Sigmoid colon (tissue), 6 donors: ENCODE measurements at regions not wholly inside any gene's neighbourhood (a gene's known extent, or its start where the extent isn't known, plus 50 kb on each side); places are given as distances from the start of the nearest gene placed in this dataset.

Source experiments
- DNase-seq: peaks from one replicate; pipeline ENCODE4 v3.0.0-alpha.2; 2019
- H3K27ac ChIP-seq, 4 donors: fragments of 200-600 bp; sonication (generic); one replicate each; pipeline ENCODE4 v1.5.1; 2016 to 2019; ENCODE audit warnings: mild to moderate bottlenecking in 1 of 4
- H3K27me3 ChIP-seq, 3 donors: fragments of 200-600 bp; sonication (generic); one replicate each; pipeline ENCODE4 v1.5.1; 2019; ENCODE audit warnings: mild to moderate bottlenecking in 1 of 3
- H3K36me3 ChIP-seq, 4 donors: fragments of 200-600 bp; sonication (generic); one replicate each; pipeline ENCODE4 v1.5.1; 2016 to 2019
- H3K4me1 ChIP-seq, 4 donors: fragments of 200-600 bp; sonication (generic); one replicate each; pipeline ENCODE4 v1.5.1; 2017 to 2019
- H3K4me3 ChIP-seq, 4 donors: fragments of 200-600 bp; sonication (generic); one replicate each; pipeline ENCODE4 v1.5.1; 2017 to 2019; ENCODE audit warnings: mild to moderate bottlenecking in 2 of 4, moderate library complexity in 1 of 4
- H3K9me3 ChIP-seq, 4 donors: fragments of 200-600 bp in 3 of 4; sonication (generic) in 3 of 4; one replicate each; pipeline versions ENCODE4 v1.5.1 to v1.6.1; 2013 to 2019
- CTCF ChIP-seq, 4 experiments: fragments of 450-650 bp in 3 of 4; fragments of 200-600 bp in 1 of 4; IDR thresholded peaks; one replicate each; pipeline ENCODE4 v1.5.1; 2016 to 2019; ENCODE audit warnings: antibody characterized with exemption in 4 of 4, mild to moderate bottlenecking in 3 of 4, moderate library complexity in 2 of 4
- EP300 ChIP-seq, 4 donors: sonication (generic); formaldehyde crosslinking; IDR thresholded peaks; one replicate each; pipeline ENCODE4 v1.6.1; 2017; ENCODE audit warnings: antibody characterized with exemption in 4 of 4
- POLR2A ChIP-seq, 2 donors: fragments of 450-650 bp; IDR thresholded peaks; one replicate each; pipeline ENCODE4 v1.6.1; 2016; ENCODE audit warnings: antibody characterized with exemption in 2 of 2, mild to moderate bottlenecking in 2 of 2, moderate library complexity in 2 of 2
- POLR2AphosphoS5 ChIP-seq, 4 donors: sonication (generic); formaldehyde crosslinking; IDR thresholded peaks; one replicate each; pipeline ENCODE4 v1.6.1; 2017; ENCODE audit warnings: antibody characterized with exemption in 4 of 4
- WGBS, 2 donors: extraction: QIAGEN DNeasy Blood & Tissue Kit; methylation state at CpG; one replicate each; pipeline ENCODE4 v1.1.7; 2013; 5-methylcytosine and 5-hydroxymethylcytosine counted together
- intact Hi-C: fragments of 100-400 bp; cut with DNase I; formaldehyde crosslinking; loops from one replicate; pipeline ENCODE4 v1.15.1; 2023
- donor health status: healthy with polysubstance abuse.
- donor health status: healthy.

DNA sequence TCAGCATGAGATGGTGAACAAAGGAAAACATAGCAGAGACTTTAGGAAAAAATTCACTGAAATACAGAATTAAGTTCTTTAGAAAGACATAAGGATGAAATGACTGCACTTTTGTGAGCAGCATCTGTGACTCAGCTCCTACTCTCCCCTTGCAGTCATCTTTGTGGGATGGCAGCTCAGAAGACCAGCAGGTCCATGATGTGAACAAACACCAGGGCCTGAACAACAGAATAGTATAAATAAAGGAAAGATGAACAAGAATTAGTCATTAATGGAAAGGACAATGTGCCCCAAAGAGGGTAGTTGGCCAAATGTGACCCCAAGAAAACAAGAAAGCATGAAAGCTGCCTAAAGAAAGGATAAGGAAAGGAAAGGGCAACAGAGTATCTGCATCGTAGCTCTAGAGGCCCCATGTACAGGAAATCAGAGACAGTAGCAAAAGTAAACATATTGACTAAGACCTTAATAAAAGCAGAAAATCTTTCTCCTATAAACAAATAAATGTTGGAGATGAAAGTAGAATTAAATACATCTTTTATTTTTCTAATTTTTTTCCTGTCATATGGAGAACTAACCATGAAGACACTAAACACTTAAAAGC is 318.0 kb downstream of the ZEB2 start:
- intact Hi-C loops = no loop called here
- Histone ChIP-seq H3K9me3 (no peaks in the 10 kb centered on the region), H3K36me3 (no peaks in the 10 kb centered on the region), H3K4me3 (no peak overlapping the region), H3K27me3 (no peaks in the 10 kb centered on the region), H3K27ac (no peak overlapping the region), H3K4me1 (no peaks in the 10 kb centered on the region)
- WGBS, 2 donors = 83 to 86% methylated on average over 1 of the region's 1 CpG
- TF ChIP-seq POLR2AphosphoS5 (IDR thresholded peaks at IDR 0.05) (no peak), EP300 (IDR thresholded peaks at IDR 0.05) (no peak), POLR2A (IDR thresholded peaks at IDR 0.05) (no peak), CTCF (IDR thresholded peaks at IDR 0.05) (no peak)
- no peak for DNase-seq

DNA sequence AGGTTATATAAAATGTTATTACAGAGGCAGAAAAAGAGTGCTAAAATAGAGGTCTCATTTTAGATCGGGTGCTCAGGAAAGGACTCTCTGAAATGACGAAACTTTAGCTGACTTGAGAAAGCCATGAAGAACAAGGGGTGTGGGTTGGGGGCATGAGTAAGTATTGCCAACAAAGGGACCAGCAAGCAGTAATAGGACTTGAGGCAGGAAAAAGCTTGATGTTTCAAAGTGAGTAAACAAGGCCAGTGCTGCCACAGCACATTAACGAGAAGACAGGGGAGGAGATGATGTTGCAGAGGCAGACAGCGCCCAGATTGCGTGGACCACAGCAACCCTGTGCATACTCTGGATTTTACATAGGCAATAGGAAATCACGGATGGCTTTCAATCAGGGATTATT is 318.8 kb downstream of the ZEB2 start:
- Histone ChIP-seq H3K4me1 (no peaks in the 10 kb centered on the region), H3K9me3 (no peaks in the 10 kb centered on the region), H3K4me3 (no peak overlapping the region), H3K36me3 (no peaks in the 10 kb centered on the region), H3K27me3 (no peaks in the 10 kb centered on the region), H3K27ac (no peak overlapping the region)
- no peak for DNase-seq
- WGBS, 2 donors = 95 to 96% methylated on average over 6 of the region's 6 CpGs
- TF ChIP-seq CTCF (IDR thresholded peaks at IDR 0.05) = no peak
- no peak for TF ChIP-seq POLR2AphosphoS5 (IDR thresholded peaks at IDR 0.05)
- intact Hi-C loops = no loop called here

DNA sequence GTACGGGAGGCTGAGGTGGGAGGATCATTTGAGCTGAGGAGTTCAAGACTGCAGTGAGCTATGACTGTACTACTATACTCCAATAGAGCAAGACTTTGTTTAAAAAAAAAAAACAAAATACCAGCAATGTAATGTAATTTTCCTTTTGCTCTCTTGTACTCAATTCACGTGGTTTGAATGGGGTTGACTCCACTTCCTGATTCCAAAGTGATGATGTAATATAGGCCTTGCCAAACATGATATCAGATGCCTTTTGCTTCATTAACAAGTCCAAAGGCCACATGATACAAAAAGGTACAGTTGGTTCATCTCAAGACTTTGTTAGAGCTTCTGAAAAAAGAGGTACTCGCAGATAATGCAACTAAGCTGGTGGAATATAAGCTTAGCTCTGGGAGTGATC is 321.8 kb downstream of the ZEB2 start:
- H3K4me3 ChIP-seq = no peak overlapping the region
- no peak overlapping the region for H3K27ac ChIP-seq
- no peaks in the 10 kb centered on the region for H3K36me3 ChIP-seq
- DNase-seq = no peak
- 64 to 75% methylated on average over 3 of the region's 3 CpGs for WGBS, 2 donors
- H3K9me3 ChIP-seq = no peaks in the 10 kb centered on the region
- no peaks in the 10 kb centered on the region for H3K27me3 ChIP-seq
- TF ChIP-seq POLR2A (IDR thresholded peaks at IDR 0.05) (no peak), POLR2AphosphoS5 (IDR thresholded peaks at IDR 0.05) (no peak), EP300 (IDR thresholded peaks at IDR 0.05) (no peak), CTCF (IDR thresholded peaks at IDR 0.05) (no peak)
- H3K4me1 ChIP-seq = no peaks in the 10 kb centered on the region
- intact Hi-C loops = no loop called here

DNA sequence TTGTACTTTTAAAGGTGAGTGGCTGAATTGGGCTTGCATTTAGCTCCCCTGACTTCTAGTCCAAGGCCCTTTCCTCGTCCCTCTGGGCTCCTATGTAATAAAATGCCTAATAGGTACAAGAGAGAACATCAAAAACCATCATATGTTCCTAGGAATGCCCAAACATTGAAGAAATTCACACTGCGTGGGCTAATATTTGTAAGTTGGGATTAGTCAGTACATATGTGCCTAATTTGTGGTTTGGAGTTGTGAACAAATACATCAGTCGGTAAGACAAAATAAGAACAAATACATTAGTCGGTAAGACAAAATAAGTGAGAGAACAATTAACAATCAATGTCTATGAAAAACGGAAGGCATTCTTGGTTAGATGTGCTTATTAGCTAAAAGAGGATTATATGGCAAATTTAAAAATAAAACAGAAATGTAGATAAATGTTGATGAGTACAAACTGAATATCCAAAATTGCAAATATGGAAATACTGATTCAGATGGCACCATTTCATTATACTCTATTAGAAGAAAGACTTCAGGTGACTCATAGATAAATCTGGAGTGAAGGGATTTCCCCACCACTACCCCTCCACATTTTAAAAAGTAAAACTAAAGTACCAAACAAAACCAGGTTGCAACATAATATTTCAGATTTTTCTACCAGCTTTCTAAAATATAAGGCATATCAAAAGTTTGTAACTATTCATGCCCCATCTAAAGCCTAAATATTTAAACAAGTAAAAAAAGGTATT is 325.4 kb downstream of the ZEB2 start:
- WGBS, 2 donors = 89 to 92% methylated on average over 5 of the region's 5 CpGs
- Histone ChIP-seq H3K4me1 (no peaks in the 10 kb centered on the region), H3K27me3 (no peaks in the 10 kb centered on the region), H3K36me3 (no peaks in the 10 kb centered on the region), H3K9me3 (no peaks in the 10 kb centered on the region), H3K4me3 (no peak overlapping the region), H3K27ac (no peak overlapping the region)
- no peak for TF ChIP-seq POLR2A (IDR thresholded peaks at IDR 0.05)
- TF ChIP-seq EP300 (IDR thresholded peaks at IDR 0.05) = no peak
- TF ChIP-seq CTCF (IDR thresholded peaks at IDR 0.05) = no peak
- no peak for TF ChIP-seq POLR2AphosphoS5 (IDR thresholded peaks at IDR 0.05)
- no peak for DNase-seq
- intact Hi-C loops = no loop called here
